HL-60 (cell line): ENCODE measurements at regions not wholly inside any gene's neighbourhood (a gene's known extent, or its start where the extent isn't known, plus 50 kb on each side); places are given as distances from the start of the nearest gene placed in this dataset.

Experiments used
- DNase-seq, 2 experiments: peaks; one replicate each; pipeline ENCODE4 v3.0.0-alpha.2; 2010 to 2020; ENCODE audit warnings: low read depth in 1 of 2, low spot score in 1 of 2
- H3K27ac ChIP-seq: fragments of 250-450 bp; sonication (Bioruptor Pico); replicated peaks from 2 replicates; pipeline ENCODE4 v1.5.1; 2020; ENCODE audit warnings: mild to moderate bottlenecking, moderate library complexity
- H3K27me3 ChIP-seq: fragments of 250-450 bp; sonication (Bioruptor Pico); 2 replicates; pipeline ENCODE4 v1.5.1; 2021; ENCODE audit warnings: mild to moderate bottlenecking, moderate library complexity; ENCODE audit not compliant: insufficient read depth, poor library complexity, severe bottlenecking
- H3K4me3 ChIP-seq: replicated peaks from 2 replicates; pipeline ENCODE4 v1.5.1; 2011; ENCODE audit warnings: mild to moderate bottlenecking, control low read depth, low read length; ENCODE audit not compliant: insufficient read depth
- GABPA ChIP-seq: IDR thresholded peaks from 2 replicates; pipeline ENCODE4 v1.6.1; 2012; ENCODE audit warnings: low read depth
- POLR2AphosphoS5 ChIP-seq: IDR thresholded peaks from 2 replicates; pipeline ENCODE4 v1.6.1; 2012; ENCODE audit warnings: low read depth
- REST ChIP-seq: IDR thresholded peaks from 2 replicates; pipeline ENCODE4 v1.6.1; 2012; ENCODE audit warnings: low read depth; ENCODE audit not compliant: insufficient replicate concordance
- SPI1 ChIP-seq: IDR thresholded peaks from 2 replicates; pipeline ENCODE4 v1.6.1; 2012; ENCODE audit warnings: low read depth, mild to moderate bottlenecking, borderline replicate concordance
- TF ChIP-seq, protein P1 (sequence below): IDR thresholded peaks from one replicate; pipeline ENCODE4 v1.5.1; 2011; ENCODE audit warnings: low read length, control low read depth, inconsistent platforms; ENCODE audit not compliant: insufficient read depth

- no peak overlapping the region for H3K4me3 ChIP-seq
- H3K27me3 ChIP-seq = no peaks in the 10 kb centered on the region
- no peak for DNase-seq
- no peak overlapping the region for H3K27ac ChIP-seq
- TF ChIP-seq SPI1 (no peak), GABPA (no peak), POLR2AphosphoS5 (no peak), REST (no peak)
- TF ChIP-seq, protein P1, sequence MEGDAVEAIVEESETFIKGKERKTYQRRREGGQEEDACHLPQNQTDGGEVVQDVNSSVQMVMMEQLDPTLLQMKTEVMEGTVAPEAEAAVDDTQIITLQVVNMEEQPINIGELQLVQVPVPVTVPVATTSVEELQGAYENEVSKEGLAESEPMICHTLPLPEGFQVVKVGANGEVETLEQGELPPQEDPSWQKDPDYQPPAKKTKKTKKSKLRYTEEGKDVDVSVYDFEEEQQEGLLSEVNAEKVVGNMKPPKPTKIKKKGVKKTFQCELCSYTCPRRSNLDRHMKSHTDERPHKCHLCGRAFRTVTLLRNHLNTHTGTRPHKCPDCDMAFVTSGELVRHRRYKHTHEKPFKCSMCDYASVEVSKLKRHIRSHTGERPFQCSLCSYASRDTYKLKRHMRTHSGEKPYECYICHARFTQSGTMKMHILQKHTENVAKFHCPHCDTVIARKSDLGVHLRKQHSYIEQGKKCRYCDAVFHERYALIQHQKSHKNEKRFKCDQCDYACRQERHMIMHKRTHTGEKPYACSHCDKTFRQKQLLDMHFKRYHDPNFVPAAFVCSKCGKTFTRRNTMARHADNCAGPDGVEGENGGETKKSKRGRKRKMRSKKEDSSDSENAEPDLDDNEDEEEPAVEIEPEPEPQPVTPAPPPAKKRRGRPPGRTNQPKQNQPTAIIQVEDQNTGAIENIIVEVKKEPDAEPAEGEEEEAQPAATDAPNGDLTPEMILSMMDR = no peak
These were observed 141.3 kb upstream of the EPB41L4A start for GRCh38 chr5:112560371-112560770.

GRCh38 chr5:112563169-112563826, 144.2 kb upstream of the EPB41L4A start:
- Histone ChIP-seq H3K27me3 (no peaks in the 10 kb centered on the region), H3K4me3 (no peak overlapping the region), H3K27ac (no peak overlapping the region)
- TF ChIP-seq POLR2AphosphoS5 (no peak), REST (no peak), SPI1 (no peak), GABPA (no peak)
- TF ChIP-seq, protein P1 = no peak
- no peak for DNase-seq

- no peaks in the 10 kb centered on the region for H3K27me3 ChIP-seq
- no peak for TF ChIP-seq GABPA
- TF ChIP-seq, protein P1 = no peak
- DNase-seq = no peak
- no peak overlapping the region for H3K27ac ChIP-seq
- H3K4me3 ChIP-seq = no peak overlapping the region
These were observed 147.2 kb upstream of the EPB41L4A start for GRCh38 chr5:112566251-112566650.

GRCh38 chr5:112569596-112569995, 150.5 kb upstream of the EPB41L4A start:
- H3K27ac ChIP-seq = no peak overlapping the region
- no peak for DNase-seq
- TF ChIP-seq GABPA = no peak

More at GRCh38 chr5:112569596-112569995, 150.5 kb upstream of the EPB41L4A start:
- H3K27me3 ChIP-seq = no peaks in the 10 kb centered on the region
- no peak overlapping the region for H3K4me3 ChIP-seq
